Cerebellar nuclear complex (tissue), 1 donor: ENCODE measurements at regions not wholly inside any gene's neighbourhood (a gene's known extent, or its start where the extent isn't known, plus 50 kb on each side); places are given as distances from the start of the nearest gene placed in this dataset.
"Not testable (repeated sequence)": the region's sequence is repeated elsewhere in the genome, so short reads cannot be mapped to it uniquely, and the experiment has no call there.

Source experiments
- DNase-seq, 2 experiments: peaks; one replicate each; lab custom pipeline; 2025; lab: John Stamatoyannopoulos, UW

- DNase-seq, result no peak
Observed at GRCh38 chr7:15049157-15049556, 146.6 kb upstream of the DGKB start.

- DNase-seq, result no peak
Observed at GRCh38 chr7:15046861-15047260, 144.3 kb upstream of the DGKB start.

GRCh38 chr7:15043931-15044330 lies 141.4 kb upstream of the DGKB start:
- no peak for DNase-seq

GRCh38 chr7:15042285-15043065 lies 139.9 kb upstream of the DGKB start:
- no peak for DNase-seq

- DNase-seq, result no peak
Observed at GRCh38 chr7:15041226-15041625, 138.7 kb upstream of the DGKB start.

- no peak for DNase-seq
Observed at GRCh38 chr7:15035814-15036213, 133.3 kb upstream of the DGKB start.

- DNase-seq, result no peak
Observed at GRCh38 chr7:15033039-15033438, 130.5 kb upstream of the DGKB start.

- DNase-seq, result no peak
Observed at GRCh38 chr7:15018981-15019380, 116.4 kb upstream of the DGKB start.

- DNase-seq, result no peak
Observed at GRCh38 chr7:15016766-15017165, 114.2 kb upstream of the DGKB start.

DNA sequence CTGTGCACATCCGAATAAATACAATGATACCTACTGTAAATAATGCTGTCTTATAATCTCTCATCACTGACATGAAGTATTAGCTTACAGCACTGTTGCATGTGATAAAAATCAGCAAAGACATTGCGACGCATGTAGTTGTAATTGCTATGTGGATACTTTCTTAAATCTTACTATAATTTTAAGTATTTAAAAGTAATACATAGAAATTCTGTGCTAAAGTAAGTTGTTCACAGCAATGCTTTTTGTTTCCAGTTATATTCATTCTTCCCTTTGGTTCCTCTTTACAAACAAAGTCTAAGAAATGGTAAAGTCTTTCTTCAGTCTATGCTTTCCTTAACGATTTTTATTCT lies 113.7 kb upstream of the DGKB start:
- no peak for DNase-seq

GRCh38 chr7:15015545-15016314 lies 113.2 kb upstream of the DGKB start:
- peak; percentile 49 to 82 for DNase-seq

GRCh38 chr7:15012135-15012534 lies 109.6 kb upstream of the DGKB start:
- DNase-seq, result no peak

DNA sequence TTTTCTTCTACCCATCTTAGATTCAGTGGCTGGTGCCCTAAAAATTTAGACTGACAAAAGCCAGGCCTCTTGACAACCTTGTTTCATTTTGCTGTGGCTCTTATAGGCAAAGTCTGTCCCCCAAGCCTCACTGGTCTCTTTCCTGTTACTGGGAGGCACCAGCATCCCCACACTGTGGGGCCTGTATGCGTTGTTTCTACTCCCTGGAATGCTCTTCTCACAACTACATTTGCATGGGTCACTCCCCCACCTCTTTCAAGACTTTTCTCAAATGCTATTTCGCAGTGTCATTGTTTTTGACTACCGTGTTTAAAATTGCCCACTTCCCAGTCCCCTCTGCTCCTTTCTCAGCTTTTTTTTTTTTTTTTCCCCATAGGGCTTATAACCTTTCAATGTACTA lies 108.7 kb upstream of the DGKB start:
- no peak for DNase-seq

DNA sequence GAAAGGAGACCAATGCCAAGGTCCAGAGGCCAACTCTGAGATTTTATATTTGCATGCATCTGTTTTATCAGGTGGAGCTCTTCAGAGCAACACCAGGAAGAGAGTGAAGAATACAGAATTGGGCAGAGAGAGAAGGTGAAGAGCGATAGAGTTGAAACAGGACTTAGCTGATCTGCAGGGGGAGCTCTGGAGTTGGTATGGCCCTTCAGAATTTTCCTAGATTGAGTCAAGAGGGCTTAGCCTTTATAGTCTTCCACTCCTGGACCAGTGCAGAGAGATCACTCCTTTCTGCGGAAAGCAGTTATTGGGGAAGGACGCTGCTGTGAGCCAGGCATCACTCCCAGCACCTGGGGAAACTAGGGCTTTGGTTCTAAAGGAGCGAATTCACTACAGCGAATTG lies 105.0 kb upstream of the DGKB start:
- DNase-seq, result no peak

- DNase-seq, result no peak
Observed at GRCh38 chr7:15005672-15006071, 103.1 kb upstream of the DGKB start.

- DNase-seq, result no peak
Observed at GRCh38 chr7:15000157-15000556, 97.6 kb upstream of the DGKB start.

GRCh38 chr7:14999331-14999730 lies 96.8 kb upstream of the DGKB start:
- no peak for DNase-seq

DNA sequence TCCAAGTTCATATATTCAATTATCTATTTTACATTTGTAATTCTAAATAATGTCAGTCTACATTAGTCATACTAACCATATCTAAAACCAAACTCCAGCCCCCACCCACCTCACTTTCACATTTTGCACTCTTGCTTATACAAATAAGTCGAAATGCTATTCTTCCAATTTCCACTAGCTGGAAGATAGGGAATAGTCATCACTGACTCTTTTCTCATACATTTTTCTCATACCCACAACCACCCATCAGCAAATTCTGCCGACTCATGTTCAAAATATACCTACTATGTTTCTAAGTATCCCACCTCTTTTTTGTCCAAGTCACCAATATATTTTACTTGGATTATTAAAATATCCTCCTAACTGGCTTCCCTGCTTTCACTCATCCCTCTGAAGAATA lies 93.2 kb upstream of the DGKB start:
- no peak for DNase-seq

GRCh38 chr7:14988941-14989340 lies 86.4 kb upstream of the DGKB start:
- DNase-seq, result no peak

- no peak for DNase-seq
Observed at GRCh38 chr7:14978687-14979086, 76.1 kb upstream of the DGKB start.

GRCh38 chr7:14974688-14975087 lies 72.1 kb upstream of the DGKB start:
- DNase-seq, result no peak

DNA sequence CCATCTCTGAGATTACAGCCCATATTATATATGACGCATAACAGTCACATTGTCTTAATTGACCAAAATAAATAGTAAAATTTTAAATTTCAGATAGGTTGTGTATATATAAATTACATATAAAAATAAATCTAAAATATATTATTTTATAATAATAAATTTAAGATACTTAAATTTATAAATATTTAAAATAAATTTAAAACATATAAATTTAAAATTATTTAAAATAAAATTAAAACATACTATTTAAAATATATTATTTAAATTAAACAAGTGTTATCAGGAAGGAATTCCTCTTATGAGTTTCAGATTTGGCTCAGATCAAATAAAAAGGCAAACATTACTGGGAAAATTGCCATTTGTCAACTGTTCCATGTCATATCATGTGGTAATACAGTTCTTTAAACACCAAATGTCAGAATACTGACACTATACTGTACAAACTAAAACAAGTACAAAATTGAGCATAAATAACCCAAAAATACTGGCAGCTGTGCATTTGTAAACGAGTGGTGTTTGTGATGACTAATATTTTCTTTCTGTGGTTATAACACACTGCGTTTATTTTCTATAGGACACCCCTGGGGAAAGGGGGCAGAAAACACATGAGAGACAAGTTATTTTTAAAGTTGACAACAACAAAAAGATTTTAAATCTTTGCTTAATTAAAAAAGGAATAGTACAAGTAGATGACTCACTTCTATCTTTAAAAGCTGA lies 71.3 kb upstream of the DGKB start:
- DNase-seq, result no peak

- DNase-seq, result not testable (repeated sequence)
Observed at GRCh38 chr7:14971678-14972077, 69.1 kb upstream of the DGKB start.
